HG03060 (cell line): ENCODE measurements at regions not wholly inside any gene's neighbourhood (a gene's known extent, or its start where the extent isn't known, plus 50 kb on each side); places are given as distances from the start of the nearest gene placed in this dataset.

ENCODE experiments used
- ATAC-seq: cut with Tn5 transposase; IDR thresholded peaks from one replicate; pipeline ENCODE4 v1.9.1; 2021; ENCODE audit warnings: low read depth, moderate number of reproducible peaks; ENCODE audit not compliant: unreplicated experiment

- no peak for ATAC-seq
Measured at GRCh38 chr1:232267837-232268598, 361.9 kb downstream of the SIPA1L2 start.

- no peak for ATAC-seq
Measured at GRCh38 chr1:232267092-232267836, 362.7 kb downstream of the SIPA1L2 start.

DNA sequence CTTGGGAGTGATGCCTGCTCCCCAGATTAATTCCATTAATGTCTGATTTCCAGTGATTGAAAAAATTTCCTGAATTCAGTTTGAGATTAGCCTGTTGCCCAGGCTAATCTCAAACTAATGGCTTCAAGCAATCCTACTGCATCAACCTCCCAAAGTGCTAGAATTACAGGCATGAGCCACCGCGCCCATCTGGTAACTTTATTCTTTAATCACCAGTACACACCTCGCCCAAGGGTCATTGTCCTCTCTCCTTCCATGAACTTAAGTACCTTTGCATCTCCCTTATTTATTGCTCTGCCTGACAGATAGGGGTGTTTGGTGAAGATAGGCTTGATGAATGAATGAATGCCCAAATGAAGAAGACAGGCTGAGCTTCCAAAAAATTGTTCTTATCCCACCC is 366.5 kb downstream of the SIPA1L2 start:
- no peak for ATAC-seq

DNA sequence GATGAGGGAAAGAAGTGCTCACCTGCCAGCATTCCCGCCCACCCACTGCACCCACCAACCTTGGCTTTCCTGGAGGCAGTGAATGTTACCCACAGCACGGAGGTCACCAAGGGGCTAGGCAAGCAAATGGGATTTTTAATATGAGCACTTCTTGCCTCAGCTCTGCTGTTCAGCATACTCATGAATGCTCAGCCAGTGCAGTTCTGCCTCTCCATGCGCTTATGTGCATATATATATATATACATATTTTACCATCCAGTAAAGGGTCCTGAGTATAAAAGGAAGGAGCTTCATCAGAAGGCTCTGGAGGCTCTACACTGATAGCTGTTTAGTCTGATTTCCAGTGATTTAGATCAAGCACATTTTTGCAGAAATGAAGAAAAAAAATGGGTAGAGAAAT is 366.9 kb downstream of the SIPA1L2 start:
- ATAC-seq, result no peak

DNA sequence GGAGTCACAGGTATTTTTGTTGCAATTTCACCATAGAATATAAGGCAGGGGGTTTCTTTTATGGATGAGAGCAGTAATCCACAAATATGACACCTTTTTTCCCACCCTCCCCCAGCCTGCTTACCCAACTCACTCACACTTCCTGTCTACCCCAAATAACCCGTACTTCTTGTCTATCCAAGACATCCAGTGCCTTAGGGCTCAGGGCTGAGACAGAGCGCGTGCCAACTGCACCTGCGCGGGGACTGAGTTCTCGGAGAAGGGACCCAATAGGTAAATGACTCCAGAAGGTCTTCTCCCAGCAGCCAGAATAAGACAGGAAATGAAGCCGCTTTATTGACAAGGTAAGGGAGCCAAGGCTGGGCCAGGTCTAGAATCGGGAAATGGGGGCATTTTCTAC is 369.1 kb downstream of the SIPA1L2 start:
- no peak for ATAC-seq

DNA sequence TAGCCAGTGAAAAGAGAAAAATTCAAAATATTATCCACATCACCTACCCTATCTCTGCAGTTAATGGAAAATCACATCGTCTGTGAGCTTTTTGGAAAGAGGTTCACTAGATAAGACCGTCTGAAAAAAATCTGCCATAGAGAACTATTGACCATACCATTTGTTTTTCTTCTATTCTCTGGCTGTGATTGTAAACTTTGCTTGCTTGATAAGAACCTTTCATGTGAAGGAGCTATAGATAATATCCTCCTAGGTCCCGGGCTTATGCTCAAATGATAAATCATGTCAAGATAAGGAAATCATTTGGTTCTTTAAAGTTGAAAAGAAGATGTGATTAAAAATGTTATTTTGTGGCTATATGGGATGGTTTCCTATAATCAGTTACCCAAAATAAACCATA is 369.9 kb downstream of the SIPA1L2 start:
- no peak for ATAC-seq

GRCh38 chr1:232259333-232259732 is 370.6 kb downstream of the SIPA1L2 start:
- no peak for ATAC-seq

DNA sequence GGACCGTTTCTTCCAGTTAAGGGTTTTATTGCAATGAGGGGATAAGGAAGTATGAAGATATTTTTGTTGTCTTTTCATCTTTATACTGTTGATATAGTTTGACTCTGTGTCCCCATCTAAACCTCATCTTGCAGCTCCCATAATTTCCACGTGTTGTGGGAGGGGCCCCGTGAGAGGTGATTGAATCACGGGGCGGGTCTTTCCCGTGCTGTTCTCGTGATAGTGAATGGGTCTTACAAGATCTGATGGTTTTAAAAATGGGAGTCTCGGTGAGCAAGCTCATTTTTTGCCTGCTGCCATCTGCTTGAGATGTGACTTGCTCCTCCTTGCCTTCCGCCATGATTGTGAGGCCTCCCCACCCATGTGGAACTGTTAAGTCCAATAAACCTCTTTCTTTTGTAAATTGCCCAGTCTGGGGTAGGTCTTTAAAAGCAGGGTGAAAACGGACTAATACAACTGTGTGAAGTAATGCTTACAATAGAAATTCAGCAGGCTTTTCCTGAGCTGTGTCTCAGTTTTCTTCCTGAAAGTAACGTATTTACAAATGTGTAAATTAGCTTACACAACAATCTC is 377.3 kb downstream of the SIPA1L2 start:
- no peak for ATAC-seq

DNA sequence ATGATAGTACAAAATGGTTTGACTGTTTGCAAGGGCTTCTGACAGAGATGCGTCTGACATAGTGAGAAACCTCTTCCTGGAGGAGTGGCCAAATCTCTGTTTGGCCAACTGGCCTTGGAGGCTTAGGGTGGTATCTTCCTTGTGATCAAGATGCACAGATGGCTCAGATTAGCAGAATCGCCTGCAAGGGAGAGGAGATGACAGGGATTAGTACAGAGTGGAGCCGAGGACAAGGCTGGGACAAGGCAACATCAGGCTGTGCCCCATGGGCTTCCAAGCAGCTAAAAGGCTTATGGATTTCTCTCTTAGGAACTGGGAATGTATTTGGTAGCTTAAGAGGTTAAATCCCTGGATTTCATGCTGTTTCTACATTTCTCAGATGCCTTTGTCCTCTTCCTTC is 379.1 kb downstream of the SIPA1L2 start:
- no peak for ATAC-seq

- no peak for ATAC-seq
Measured at GRCh38 chr1:232249861-232250777, 379.8 kb downstream of the SIPA1L2 start.

- ATAC-seq, result no peak
Measured at GRCh38 chr1:232249339-232249738, 380.6 kb downstream of the SIPA1L2 start.

- no peak for ATAC-seq
Measured at GRCh38 chr1:232248276-232248820, 381.6 kb downstream of the SIPA1L2 start.

GRCh38 chr1:232247669-232248068 is 382.3 kb downstream of the SIPA1L2 start:
- no peak for ATAC-seq

DNA sequence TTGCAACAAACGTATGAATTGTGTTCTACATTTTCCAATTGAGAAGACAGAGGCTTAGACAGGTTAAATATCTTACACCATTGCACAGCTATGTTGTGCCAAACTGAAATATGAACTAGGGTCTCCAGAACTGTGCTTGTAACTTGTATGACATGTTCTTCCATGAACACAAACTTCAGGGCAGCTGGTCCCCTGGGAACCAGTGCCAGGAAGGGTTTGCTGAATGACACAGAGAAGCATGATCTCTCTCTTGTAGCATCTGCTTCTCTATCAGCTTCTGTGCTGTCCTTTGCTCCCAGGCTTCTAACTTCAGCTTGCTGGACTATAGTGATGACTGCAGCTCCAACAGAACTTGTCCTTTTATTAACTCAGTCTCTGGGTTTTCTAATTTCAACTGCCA is 385.5 kb downstream of the SIPA1L2 start:
- no peak for ATAC-seq

DNA sequence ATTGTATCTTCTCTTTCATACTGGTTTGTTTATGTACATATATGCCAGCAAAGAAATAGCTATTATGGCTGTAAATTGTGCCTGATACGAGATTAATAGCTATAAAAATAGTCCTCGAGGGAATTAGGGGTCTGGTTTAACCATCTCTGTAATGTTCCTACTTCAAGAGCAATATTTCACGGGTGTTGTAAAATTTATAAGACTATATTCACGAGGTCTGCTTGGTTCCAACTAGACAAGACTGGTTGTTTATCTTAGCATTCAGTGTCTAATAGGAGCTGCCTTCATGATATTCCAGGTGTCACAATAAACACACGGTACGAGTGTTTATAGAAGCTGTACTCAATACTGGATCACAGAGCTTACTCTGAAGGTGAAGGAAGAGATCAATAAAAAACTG is 389.9 kb downstream of the SIPA1L2 start:
- ATAC-seq, result no peak

- ATAC-seq, result no peak
Measured at GRCh38 chr1:232239522-232239921, 390.4 kb downstream of the SIPA1L2 start.

DNA sequence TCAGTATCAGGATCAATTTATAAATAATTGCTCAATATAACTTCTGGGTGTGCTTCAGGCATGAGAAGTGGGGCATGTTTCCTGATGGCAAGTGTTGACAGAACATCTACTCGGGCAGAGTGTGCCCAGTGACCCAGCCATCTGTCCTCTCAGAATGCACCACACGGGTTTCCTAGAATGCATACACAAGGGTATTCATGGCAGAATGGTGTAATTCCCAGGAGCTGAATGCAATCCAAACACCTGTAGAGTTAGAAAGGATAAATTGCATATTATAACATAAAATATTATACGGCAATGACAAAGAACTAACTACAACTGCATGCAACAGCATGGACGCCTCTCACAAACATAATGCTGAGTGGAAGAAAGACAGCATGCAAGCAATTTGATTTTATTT is 391.9 kb downstream of the SIPA1L2 start:
- ATAC-seq, result no peak

DNA sequence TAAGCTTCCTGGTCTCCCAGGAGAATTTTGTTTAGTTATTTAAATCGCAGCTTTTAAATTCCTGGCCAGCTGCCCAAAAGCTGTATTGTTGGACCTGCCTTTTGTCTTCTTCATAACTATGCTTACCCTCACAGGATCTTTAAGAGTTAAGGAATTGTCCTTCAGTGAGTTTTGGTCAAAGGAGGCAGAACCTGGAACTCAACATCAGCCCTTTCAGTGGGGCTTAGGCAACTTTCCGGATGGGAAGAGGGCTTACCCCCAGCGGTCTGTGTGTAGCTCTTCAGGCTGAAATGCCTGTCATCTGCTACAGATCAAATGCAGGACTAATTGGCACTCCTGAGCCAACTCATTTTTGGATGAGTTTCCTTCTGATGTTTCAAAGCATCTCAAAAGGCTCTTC is 402.6 kb downstream of the SIPA1L2 start:
- ATAC-seq, result no peak

DNA sequence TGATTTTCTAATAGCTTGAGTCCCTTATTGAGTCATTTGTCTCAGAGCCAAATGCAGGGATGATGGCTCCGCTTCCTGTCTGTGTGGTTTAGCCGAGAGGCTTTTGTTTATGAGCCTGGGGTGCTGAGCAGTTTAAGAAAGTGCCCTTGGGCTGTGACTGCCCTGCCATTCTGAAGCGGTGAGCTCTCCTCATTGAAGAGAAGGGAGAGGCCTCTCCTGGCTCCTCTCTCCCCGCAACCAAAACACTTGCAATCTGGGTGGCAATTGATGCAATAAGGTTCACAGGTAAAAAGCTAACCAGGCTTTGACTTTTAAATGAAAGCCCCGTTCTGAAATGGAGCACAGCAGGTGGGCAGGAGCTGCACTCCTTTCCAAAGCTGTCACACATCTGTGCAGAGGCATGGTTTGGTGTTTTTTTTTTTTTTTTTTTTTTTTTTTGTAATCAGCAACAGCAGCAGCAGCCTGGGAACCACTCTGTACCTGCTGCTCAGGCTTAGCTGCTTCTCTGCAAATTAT is 403.7 kb downstream of the SIPA1L2 start:
- ATAC-seq, result no peak
